WERI-Rb-1 (cell line): ENCODE measurements at regions not wholly inside any gene's neighbourhood (a gene's known extent, or its start where the extent isn't known, plus 50 kb on each side); places are given as distances from the start of the nearest gene placed in this dataset.

Experiments
- DNase-seq: peaks from one replicate; pipeline ENCODE4 v3.0.0-alpha.2; 2020
- H3K27ac ChIP-seq: fragments of 250-450 bp; sonication (Bioruptor Pico); 2 replicates; pipeline ENCODE4 v1.5.1; 2020; ENCODE audit warnings: mild to moderate bottlenecking, moderate library complexity
- H3K27me3 ChIP-seq: fragments of 250-450 bp; sonication (Bioruptor Pico); 2 replicates; pipeline ENCODE4 v1.5.1; 2021; ENCODE audit warnings: mild to moderate bottlenecking, low read depth, moderate library complexity; ENCODE audit not compliant: insufficient read depth, severe bottlenecking
- H3K36me3 ChIP-seq: fragments of 250-450 bp; sonication (Bioruptor Pico); 2 replicates; pipeline ENCODE4 v1.5.1; 2020; ENCODE audit warnings: mild to moderate bottlenecking, moderate library complexity
- H3K4me3 ChIP-seq: 2 replicates; pipeline ENCODE4 v1.5.1; 2011; ENCODE audit warnings: low read depth, mild to moderate bottlenecking, control low read depth, low read length
- H3K9me3 ChIP-seq: fragments of 250-450 bp; sonication (Bioruptor Pico); 2 replicates; pipeline ENCODE4 v1.5.1; 2021; ENCODE audit warnings: mild to moderate bottlenecking, moderate library complexity; ENCODE audit not compliant: severe bottlenecking
- TF ChIP-seq, protein P1 (sequence below): IDR thresholded peaks from 2 replicates; pipeline ENCODE4 v1.5.1; 2011; ENCODE audit warnings: low read depth, mild to moderate bottlenecking, control low read depth, inconsistent platforms, low read length

GRCh38 chr1:40914927-40915569 is 52.9 kb upstream of the CITED4 start:
- DNase-seq, result no peak
- Histone ChIP-seq H3K36me3 (no peaks in the 10 kb centered on the region), H3K27me3 (no peaks in the 10 kb centered on the region), H3K9me3 (no peaks in the 10 kb centered on the region), H3K27ac (no peak overlapping the region), H3K4me3 (no peak overlapping the region)
- TF ChIP-seq, protein P1, sequence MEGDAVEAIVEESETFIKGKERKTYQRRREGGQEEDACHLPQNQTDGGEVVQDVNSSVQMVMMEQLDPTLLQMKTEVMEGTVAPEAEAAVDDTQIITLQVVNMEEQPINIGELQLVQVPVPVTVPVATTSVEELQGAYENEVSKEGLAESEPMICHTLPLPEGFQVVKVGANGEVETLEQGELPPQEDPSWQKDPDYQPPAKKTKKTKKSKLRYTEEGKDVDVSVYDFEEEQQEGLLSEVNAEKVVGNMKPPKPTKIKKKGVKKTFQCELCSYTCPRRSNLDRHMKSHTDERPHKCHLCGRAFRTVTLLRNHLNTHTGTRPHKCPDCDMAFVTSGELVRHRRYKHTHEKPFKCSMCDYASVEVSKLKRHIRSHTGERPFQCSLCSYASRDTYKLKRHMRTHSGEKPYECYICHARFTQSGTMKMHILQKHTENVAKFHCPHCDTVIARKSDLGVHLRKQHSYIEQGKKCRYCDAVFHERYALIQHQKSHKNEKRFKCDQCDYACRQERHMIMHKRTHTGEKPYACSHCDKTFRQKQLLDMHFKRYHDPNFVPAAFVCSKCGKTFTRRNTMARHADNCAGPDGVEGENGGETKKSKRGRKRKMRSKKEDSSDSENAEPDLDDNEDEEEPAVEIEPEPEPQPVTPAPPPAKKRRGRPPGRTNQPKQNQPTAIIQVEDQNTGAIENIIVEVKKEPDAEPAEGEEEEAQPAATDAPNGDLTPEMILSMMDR, result no peak

DNA sequence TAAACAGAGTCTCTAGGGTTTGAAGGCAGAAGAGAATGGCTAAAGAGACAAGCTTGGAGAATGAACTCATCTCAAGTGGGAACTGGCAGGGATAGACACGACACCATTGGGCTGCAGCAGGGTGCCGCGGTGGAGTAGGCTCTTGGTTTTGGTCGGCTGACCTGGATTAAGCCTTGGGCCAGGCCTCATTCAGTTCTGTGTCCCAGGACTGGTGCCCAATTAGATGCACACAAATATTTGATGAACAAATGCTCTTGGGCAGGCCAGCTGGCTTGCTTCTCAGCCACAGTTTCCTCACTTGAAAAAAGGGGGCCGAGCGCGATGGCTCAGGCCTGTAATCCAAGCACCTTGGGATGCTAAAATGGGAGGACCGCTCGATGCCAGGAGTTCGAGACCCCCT is 53.4 kb upstream of the CITED4 start:
- DNase-seq, result no peak
- Histone ChIP-seq H3K9me3 (no peaks in the 10 kb centered on the region), H3K36me3 (no peaks in the 10 kb centered on the region), H3K27ac (no peak overlapping the region), H3K27me3 (no peaks in the 10 kb centered on the region), H3K4me3 (no peak overlapping the region)
- TF ChIP-seq, protein P1, result no peak

- H3K27ac ChIP-seq, result no peak overlapping the region
- no peak overlapping the region for H3K4me3 ChIP-seq
- TF ChIP-seq, protein P1, result no peak
- no peak for DNase-seq
- H3K36me3 ChIP-seq, result no peaks in the 10 kb centered on the region
- H3K9me3 ChIP-seq, result no peaks in the 10 kb centered on the region
- H3K27me3 ChIP-seq, result no peaks in the 10 kb centered on the region
Measured at GRCh38 chr1:40917995-40918711, 56.0 kb upstream of the CITED4 start.

- Histone ChIP-seq H3K36me3 (no peaks in the 10 kb centered on the region), H3K27me3 (no peaks in the 10 kb centered on the region), H3K9me3 (no peaks in the 10 kb centered on the region), H3K27ac (no peak overlapping the region), H3K4me3 (no peak overlapping the region)
- no peak for DNase-seq
- TF ChIP-seq, protein P1, result no peak
Measured at GRCh38 chr1:40919475-40920011, 57.4 kb upstream of the CITED4 start.

DNA sequence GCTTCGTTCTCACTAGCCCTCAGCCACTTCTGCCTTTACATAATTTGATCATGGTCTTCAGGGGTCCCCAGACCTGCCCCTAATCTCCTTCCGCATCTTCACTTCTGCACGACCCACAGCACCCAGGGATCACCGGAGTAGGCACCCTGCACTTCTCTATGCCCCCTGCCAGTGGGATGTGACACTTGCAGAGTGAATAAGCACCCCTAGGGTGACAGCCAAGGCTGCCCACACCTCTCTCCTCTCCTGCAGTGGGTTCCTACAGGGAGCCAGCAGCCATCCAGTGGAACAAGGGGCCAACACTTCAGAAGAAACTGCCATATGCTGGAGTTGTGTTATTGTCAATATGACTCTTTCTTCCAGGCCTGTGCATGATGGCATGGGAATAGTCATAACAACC is 58.0 kb upstream of the CTPS1 start:
- no peaks in the 10 kb centered on the region for H3K9me3 ChIP-seq
- no peaks in the 10 kb centered on the region for H3K36me3 ChIP-seq
- H3K4me3 ChIP-seq, result no peak overlapping the region
- TF ChIP-seq, protein P1, result no peak
- no peak for DNase-seq
- no peak overlapping the region for H3K27ac ChIP-seq
- no peaks in the 10 kb centered on the region for H3K27me3 ChIP-seq
